Stimulated activated CD4-positive, alpha-beta T cell treated with anti-CD3 and anti-CD28 coated beads, Interleukin-12 subunit alpha, Interleukin-12 subunit beta, amount 100 ng/mL, for 4 hours (primary cell): ENCODE measurements at regions not wholly inside any gene's neighbourhood (a gene's known extent, or its start where the extent isn't known, plus 50 kb on each side); places are given as distances from the start of the nearest gene placed in this dataset.
"Not testable (repeated sequence)": the region's sequence is repeated elsewhere in the genome, so short reads cannot be mapped to it uniquely, and the experiment has no call there.

Experiments
- DNase-seq: peaks from one replicate; pipeline ENCODE4 v3.0.0-alpha.2; 2020

GRCh38 chr6:164097056-164097455, 682.5 kb downstream of the QKI start:
- DNase-seq: no peak

DNA sequence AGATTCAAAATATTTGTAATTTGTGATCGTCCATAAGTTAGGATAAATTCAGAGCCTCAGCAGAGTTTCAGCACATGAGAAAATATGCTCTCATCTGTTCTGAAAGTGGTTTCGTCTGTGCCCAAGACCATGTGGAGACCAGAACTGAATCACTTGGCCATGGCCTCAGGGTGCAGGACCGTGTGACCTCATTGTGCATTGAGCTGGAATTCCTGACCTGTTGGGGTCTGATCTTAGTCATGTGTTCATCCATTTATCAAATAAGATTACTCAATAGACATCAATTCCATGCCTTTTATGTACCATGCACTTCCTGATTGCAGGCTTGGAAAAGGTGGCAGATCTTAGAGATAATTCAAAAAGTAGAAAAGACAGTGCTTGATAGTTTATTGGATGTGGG, 680.5 kb downstream of the QKI start:
- no peak for DNase-seq

DNA sequence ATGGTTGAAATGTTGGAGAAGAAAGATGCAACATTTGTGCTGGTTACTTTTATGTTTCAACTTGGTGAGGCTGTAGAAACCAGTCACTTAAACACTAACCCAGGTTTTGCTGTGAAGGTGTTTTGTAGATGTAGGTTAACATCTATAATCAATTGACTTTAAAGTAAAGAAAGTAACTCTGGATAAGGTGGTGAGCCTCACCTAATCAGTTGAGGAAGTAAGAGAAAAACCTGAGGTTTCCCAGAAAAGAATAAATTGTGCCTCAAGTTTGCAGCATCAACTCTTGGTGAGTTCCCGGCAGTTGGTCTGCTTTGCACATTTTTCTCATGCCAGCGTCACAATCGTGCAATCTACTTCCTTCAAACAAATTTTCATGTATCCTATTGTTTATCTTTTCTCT, 673.4 kb downstream of the QKI start:
- no peak for DNase-seq

DNA sequence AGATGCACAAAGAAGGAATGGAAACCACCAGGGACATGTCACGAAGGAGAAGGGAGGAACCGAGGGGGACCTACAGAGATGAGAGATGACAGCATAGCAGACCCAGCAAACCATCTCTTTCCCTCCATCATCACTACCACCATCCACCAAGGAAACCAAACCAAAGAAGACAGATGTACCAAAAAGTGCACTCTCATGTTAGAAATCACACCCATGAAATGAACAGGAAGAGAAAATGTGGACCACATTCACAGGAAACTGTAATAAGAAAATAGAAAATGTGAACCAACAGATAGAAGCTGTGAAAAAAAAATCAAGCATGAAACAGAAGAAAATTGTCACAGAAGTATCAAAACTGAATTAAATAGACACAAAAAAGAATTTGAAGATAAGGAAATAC, 672.7 kb downstream of the QKI start:
- DNase-seq: no peak

DNA sequence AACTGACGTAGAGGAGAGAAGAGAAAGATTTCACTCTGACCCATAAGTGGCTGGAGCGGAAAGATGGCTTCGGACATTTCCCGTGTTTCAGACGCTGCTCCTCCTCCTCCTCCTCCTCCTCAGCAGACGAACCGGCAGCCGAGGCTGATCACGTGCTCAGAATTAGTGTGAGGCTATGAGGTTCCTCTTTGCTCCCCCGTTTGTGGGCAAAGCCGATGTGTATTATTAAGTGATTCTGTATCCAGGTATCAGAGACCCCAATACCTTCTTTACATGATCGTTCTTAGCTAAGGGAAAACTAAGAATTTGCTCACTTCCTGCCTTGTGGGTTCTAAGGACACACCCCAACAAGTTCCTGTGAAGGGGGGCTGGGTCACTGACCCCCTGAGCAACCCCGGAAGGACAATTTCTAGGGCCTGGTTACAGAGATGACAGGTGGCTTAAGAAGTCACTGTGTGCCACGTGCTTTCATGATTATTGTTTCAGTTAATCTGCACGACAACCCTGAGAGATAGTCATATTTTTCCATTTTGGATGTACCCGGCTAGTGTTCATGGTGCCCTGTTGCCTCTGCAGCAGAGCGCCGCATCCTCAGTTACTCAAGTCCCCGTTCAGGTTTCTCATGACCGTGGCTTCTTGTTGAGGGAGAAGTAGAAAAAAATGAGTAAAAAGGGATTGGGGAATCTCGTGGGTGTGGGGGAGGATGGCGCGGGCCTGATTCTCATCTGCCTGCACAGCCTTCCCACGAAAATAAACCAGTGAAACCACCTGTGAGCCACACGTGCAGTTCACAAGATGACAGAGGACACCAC, 671.8 kb downstream of the QKI start:
- DNase-seq: no peak

DNA sequence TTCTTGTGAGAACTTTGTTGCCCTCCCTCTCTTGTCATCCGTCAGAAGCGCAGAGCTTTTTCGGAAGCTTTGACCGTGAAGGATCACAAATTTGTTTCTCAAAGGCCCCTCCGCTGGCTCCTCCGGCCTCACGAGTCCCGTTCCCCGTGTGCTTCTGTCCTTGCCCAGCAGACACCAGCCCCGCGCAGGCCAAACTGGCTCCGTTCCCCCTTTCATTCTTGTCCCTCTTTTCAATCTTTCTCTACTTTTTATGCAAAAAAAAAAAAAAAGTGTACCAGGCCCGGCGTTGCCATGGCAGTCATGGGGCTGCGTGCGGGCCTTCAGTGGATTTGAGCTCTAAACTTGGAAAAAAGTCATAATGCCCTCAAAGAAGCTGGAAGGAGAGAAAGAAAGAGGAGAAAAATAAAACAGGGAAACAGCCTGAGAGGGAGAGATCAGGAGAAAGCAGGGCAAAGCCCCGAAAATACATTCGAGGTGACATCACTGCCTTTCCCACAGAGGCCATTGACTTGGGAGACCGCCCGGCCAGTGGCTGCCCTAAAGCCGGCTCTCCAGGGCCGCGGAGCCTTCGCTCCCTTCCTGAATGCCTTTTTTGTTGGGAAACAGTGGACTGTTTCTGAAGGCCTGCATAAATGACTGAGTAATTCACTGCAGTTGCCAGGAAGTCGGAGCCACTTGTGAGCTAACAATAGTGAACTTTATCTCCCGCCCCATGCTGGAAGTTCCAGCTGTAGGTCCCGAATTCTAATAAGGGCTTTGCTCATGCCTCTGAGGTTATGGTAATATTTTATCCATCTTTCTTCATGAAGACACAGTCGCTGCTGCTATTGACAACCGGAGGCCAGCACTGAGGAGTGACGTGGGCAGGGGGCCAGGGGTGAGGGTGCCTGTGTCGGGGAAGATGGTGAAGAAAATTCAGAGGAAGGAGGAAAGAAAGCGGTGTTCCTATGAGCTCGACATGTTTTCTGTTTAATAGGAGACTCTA, 670.9 kb downstream of the QKI start:
- DNase-seq: no peak

GRCh38 chr6:164079275-164079600, 664.7 kb downstream of the QKI start:
- no peak for DNase-seq

GRCh38 chr6:164078532-164079274, 664.2 kb downstream of the QKI start:
- DNase-seq: no peak

DNA sequence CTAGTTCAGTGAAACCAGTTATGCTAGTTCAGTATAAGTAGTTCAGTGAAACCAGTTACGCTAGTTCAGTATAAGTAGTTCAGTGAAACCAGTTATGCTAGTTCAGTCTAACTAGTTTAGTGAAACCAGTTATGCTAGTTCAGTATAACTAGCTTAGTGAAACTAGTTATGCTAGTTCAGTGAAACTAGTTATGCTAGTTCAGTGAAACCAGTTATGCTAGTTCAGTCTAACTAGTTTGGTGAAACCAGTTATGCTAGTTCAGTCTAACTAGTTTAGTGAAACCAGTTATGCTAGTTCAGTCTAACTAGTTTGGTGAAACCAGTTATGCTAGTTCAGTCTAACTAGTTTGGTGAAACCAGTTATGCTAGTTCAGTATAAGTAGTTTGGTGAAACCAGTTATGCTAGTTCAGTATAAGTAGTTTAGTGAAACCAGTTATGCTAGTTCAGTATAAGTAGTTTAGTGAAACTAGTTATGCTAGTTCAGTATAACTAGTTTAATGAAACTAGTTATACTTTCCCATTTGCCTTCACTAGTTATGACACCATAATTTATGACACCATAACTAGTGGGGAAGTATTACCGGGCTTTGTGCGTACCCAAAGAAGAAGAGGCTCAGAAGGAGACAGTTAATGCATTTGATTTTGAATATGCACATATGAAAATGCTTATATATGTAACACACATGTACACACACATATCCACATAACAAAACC, 662.5 kb downstream of the QKI start:
- DNase-seq: not testable (repeated sequence)

GRCh38 chr6:164075981-164076615, 661.6 kb downstream of the QKI start:
- no peak for DNase-seq

- DNase-seq: no peak
Measured at GRCh38 chr6:164072240-164072666, 657.7 kb downstream of the QKI start.

GRCh38 chr6:164069350-164069990, 655.0 kb downstream of the QKI start:
- no peak for DNase-seq

DNA sequence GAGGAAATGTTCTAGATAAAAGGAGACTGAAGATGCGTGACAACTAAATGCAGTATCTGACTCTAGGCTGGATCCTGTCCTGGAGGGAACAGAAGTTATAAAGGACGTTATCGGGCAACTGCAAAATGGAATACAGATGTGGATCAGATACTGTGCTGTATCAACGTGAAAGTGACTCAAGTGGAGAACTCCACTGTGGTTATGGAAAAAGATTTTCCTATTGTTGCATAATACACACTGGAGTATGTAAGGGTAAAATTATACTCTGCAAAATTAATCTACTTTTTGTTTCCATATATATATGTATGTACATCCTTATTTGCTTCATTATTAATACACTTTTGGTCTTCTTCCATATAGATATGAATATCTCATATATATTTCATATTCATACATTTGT, 654.0 kb downstream of the QKI start:
- no peak for DNase-seq

- no peak for DNase-seq
Measured at GRCh38 chr6:164066766-164067165, 652.2 kb downstream of the QKI start.

DNA sequence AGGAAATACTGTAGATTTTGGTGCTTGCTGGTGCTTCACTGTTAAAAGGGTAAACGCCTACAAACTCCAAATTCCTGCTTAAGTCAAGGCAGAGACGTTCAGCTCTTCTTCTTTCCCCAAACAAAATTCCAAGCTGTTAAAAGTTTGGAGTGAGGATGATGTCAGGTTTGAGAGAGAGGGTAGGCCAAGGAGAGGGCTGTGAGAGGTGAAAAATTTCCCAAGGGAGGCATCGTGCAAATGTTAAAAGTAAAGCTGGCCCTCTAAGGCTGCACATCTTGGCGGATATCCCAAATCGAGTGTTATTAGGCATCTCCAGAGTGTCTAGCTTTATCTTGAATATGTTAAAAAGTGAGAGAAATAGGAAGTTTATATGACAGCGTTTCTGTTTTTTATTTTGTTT, 651.8 kb downstream of the QKI start:
- no peak for DNase-seq

DNA sequence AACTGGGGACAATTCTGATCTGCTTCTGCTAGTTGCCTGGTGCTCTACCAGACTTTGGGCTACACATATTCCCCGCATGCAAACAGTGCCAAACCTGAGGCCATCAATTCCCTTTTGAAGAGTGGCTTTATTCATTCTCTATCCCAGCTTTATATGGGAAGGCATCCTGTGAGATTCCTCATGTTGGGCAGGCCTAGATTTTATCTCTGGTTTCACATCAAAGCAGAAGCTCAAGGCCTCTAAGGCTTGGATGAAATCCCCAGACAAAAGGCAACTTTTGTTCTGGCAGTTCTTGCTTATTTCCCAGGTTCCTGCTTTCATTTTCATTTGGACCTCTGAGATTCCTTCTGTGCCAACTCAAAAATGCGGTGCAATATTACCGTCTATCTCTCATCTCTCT, 648.8 kb downstream of the QKI start:
- no peak for DNase-seq

GRCh38 chr6:164062872-164063271, 648.4 kb downstream of the QKI start:
- DNase-seq: no peak

- DNase-seq: no peak
Measured at GRCh38 chr6:164057876-164058275, 643.4 kb downstream of the QKI start.

- no peak for DNase-seq
Measured at GRCh38 chr6:164051427-164051826, 636.9 kb downstream of the QKI start.

- DNase-seq: no peak
Measured at GRCh38 chr6:164049517-164049988, 635.0 kb downstream of the QKI start.

GRCh38 chr6:164048840-164049516, 634.5 kb downstream of the QKI start:
- DNase-seq: no peak
